Suprapubic skin (tissue), 4 donors: ENCODE measurements at regions not wholly inside any gene's neighbourhood (a gene's known extent, or its start where the extent isn't known, plus 50 kb on each side); places are given as distances from the start of the nearest gene placed in this dataset.
A peak's percentile ranks its signal among the peaks of the same experiment; 100 is the strongest.

ENCODE experiments used
- DNase-seq, 2 donors: peaks; one replicate each; pipeline ENCODE4 v3.0.0-alpha.2; 2019; ENCODE audit warnings: low spot score in 2 of 2
- H3K27ac ChIP-seq: fragments of 200-600 bp; sonication (generic); one replicate; pipeline ENCODE4 v1.5.1; 2019
- H3K27me3 ChIP-seq: fragments of 200-600 bp; sonication (generic); one replicate; pipeline ENCODE4 v1.5.1; 2019
- H3K36me3 ChIP-seq: fragments of 200-600 bp; sonication (generic); one replicate; pipeline ENCODE4 v1.5.1; 2019
- H3K4me1 ChIP-seq: fragments of 200-600 bp; sonication (generic); one replicate; pipeline ENCODE4 v1.5.1; 2019
- H3K4me3 ChIP-seq: fragments of 200-600 bp; sonication (generic); one replicate; pipeline ENCODE4 v1.5.1; 2019; ENCODE audit warnings: mild to moderate bottlenecking
- H3K9me3 ChIP-seq: fragments of 200-600 bp; sonication (generic); one replicate; pipeline ENCODE4 v1.5.1; 2019
- EP300 ChIP-seq: sonication (generic); formaldehyde crosslinking; IDR thresholded peaks from one replicate; pipeline ENCODE4 v1.6.1; 2017; ENCODE audit warnings: antibody characterized with exemption
- POLR2A ChIP-seq, 2 donors: fragments of 450-650 bp; IDR thresholded peaks; one replicate each; pipeline ENCODE4 v1.6.1; 2017; ENCODE audit warnings: antibody characterized with exemption in 2 of 2, mild to moderate bottlenecking in 2 of 2, moderate library complexity in 2 of 2
- POLR2AphosphoS5 ChIP-seq, 3 donors: sonication (generic); formaldehyde crosslinking; IDR thresholded peaks; one replicate each; pipeline ENCODE4 v1.6.1; 2017; ENCODE audit warnings: antibody characterized with exemption in 3 of 3
- WGBS: methylation state at CpG from one replicate; pipeline ENCODE4 v1.1.5; 2018; 5-methylcytosine and 5-hydroxymethylcytosine counted together
- TF ChIP-seq, protein P1 (sequence below), 2 donors: fragments of 200-600 bp in 1 of 2; fragments of 450-650 bp in 1 of 2; sonication (generic) in 1 of 2; IDR thresholded peaks; one replicate each; pipeline ENCODE4 v1.5.1; 2016 to 2019; ENCODE audit warnings: antibody characterized with exemption in 2 of 2, mild to moderate bottlenecking in 1 of 2, moderate library complexity in 1 of 2

DNA sequence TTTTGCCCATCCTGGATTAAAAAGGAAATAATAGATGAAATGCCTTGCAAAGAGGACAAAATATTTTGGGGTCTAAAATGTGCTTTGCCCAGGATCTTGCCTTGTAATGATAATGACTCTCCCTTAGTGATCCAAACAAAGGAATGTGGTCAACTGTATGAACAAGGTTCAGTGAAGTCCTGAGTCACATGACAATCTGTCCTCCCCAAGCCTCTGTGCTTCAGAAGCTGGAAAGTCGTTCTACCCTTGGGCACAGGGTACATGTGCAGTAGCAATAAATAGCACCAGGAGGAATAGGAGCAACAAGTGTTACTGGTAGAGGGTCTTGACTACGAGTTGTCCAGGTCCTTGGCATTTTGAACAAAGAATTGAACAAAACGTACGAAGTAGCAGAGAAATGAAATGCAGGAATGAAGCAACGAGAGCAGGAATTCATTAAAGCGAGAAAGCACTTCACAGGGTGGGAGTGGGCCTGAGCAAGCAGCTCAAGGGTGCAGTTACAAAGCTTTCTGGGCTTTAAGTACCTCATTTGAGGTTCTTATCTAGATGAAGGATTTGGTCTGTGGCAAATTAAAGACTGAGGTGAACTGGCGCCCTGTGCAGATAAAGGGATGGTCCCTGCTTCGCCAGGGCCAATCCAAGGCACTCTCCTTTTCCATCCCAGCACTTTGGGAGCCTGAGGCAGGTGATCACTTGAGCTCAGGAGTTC, 65.8 kb downstream of the RESF1 start:
- H3K4me3 ChIP-seq, result no peak overlapping the region
- no peaks in the 10 kb centered on the region for H3K9me3 ChIP-seq
- H3K27me3 ChIP-seq, result no peaks in the 10 kb centered on the region
- peak in 1 of 2 donors; percentile 15 for DNase-seq
- H3K4me1 ChIP-seq, result no peaks in the 10 kb centered on the region
- TF ChIP-seq, protein P1, sequence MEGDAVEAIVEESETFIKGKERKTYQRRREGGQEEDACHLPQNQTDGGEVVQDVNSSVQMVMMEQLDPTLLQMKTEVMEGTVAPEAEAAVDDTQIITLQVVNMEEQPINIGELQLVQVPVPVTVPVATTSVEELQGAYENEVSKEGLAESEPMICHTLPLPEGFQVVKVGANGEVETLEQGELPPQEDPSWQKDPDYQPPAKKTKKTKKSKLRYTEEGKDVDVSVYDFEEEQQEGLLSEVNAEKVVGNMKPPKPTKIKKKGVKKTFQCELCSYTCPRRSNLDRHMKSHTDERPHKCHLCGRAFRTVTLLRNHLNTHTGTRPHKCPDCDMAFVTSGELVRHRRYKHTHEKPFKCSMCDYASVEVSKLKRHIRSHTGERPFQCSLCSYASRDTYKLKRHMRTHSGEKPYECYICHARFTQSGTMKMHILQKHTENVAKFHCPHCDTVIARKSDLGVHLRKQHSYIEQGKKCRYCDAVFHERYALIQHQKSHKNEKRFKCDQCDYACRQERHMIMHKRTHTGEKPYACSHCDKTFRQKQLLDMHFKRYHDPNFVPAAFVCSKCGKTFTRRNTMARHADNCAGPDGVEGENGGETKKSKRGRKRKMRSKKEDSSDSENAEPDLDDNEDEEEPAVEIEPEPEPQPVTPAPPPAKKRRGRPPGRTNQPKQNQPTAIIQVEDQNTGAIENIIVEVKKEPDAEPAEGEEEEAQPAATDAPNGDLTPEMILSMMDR (IDR thresholded peaks at IDR 0.05), result no peak
- TF ChIP-seq EP300 (no peak), POLR2AphosphoS5 (IDR thresholded peaks at IDR 0.05) (no peak)
- 55% methylated on average over 8 of the region's 8 CpGs for WGBS
- H3K27ac ChIP-seq, result no peak overlapping the region
- H3K36me3 ChIP-seq, result no peaks in the 10 kb centered on the region

GRCh38 chr12:32025906-32026305, 66.7 kb downstream of the RESF1 start:
- no peak for TF ChIP-seq POLR2AphosphoS5 (IDR thresholded peaks at IDR 0.05)
- TF ChIP-seq POLR2A (IDR thresholded peaks at IDR 0.05), result no peak
- no peak for TF ChIP-seq EP300
- H3K36me3 ChIP-seq, result no peaks in the 10 kb centered on the region
- 81% methylated on average over 8 of the region's 8 CpGs for WGBS
- H3K4me1 ChIP-seq, result no peaks in the 10 kb centered on the region
- no peaks in the 10 kb centered on the region for H3K27me3 ChIP-seq
- no peaks in the 10 kb centered on the region for H3K9me3 ChIP-seq
- H3K4me3 ChIP-seq, result no peak overlapping the region
- peak in 1 of 2 donors; percentile 38 for DNase-seq
- H3K27ac ChIP-seq, result no peak overlapping the region

- no peak for TF ChIP-seq POLR2AphosphoS5 (IDR thresholded peaks at IDR 0.05)
- TF ChIP-seq, protein P1 (IDR thresholded peaks at IDR 0.05), result no peak
- no peak for TF ChIP-seq POLR2A (IDR thresholded peaks at IDR 0.05)
- no peak for TF ChIP-seq EP300
- 77% methylated on average over 6 of the region's 6 CpGs for WGBS
These were observed 68.6 kb downstream of the RESF1 start for GRCh38 chr12:32027684-32028365.

DNA sequence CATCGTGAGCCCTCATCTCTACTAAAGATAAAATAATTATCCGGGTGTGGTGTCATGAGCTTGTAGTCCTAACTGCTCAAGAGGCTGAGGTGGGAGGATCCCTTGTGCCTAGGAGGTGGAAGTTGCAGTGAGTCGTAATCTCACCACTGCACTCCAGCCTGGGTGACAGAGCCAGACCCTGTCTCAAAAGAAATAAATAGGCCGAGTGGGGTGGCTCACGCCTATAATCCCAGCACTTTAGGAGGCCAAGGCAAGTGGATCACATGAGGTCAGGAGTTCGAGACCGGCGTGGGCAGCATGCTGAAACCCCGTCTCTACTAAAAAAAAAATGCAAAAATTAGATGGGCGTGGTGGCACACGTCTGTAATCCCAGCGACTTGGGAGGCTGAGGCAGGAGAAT, 70.9 kb downstream of the RESF1 start:
- Histone ChIP-seq H3K4me1 (no peaks in the 10 kb centered on the region), H3K27ac (no peak overlapping the region), H3K9me3 (no peaks in the 10 kb centered on the region), H3K36me3 (no peaks in the 10 kb centered on the region), H3K4me3 (no peak overlapping the region), H3K27me3 (no peaks in the 10 kb centered on the region)
- TF ChIP-seq, protein P1 (IDR thresholded peaks at IDR 0.05), result no peak
- TF ChIP-seq POLR2A (IDR thresholded peaks at IDR 0.05) (no peak), POLR2AphosphoS5 (IDR thresholded peaks at IDR 0.05) (no peak), EP300 (no peak)
- WGBS, result 89% methylated on average over 12 of the region's 12 CpGs
- peak in 1 of 2 donors; percentile 15 for DNase-seq

More at GRCh38 chr12:32027684-32028365, 68.6 kb downstream of the RESF1 start:
- Histone ChIP-seq H3K4me1 (no peaks in the 10 kb centered on the region), H3K9me3 (no peaks in the 10 kb centered on the region), H3K27ac (no peak overlapping the region), H3K27me3 (no peaks in the 10 kb centered on the region), H3K4me3 (no peak overlapping the region), H3K36me3 (no peaks in the 10 kb centered on the region)
- DNase-seq, result peak in 1 of 2 donors; percentile 60

GRCh38 chr12:32030676-32031075, 71.5 kb downstream of the RESF1 start:
- TF ChIP-seq, protein P1 (IDR thresholded peaks at IDR 0.05), result no peak
- TF ChIP-seq POLR2AphosphoS5 (IDR thresholded peaks at IDR 0.05) (no peak), EP300 (no peak), POLR2A (IDR thresholded peaks at IDR 0.05) (no peak)

More at GRCh38 chr12:32030676-32031075, 71.5 kb downstream of the RESF1 start:
- H3K27me3 ChIP-seq, result no peaks in the 10 kb centered on the region
- no peaks in the 10 kb centered on the region for H3K9me3 ChIP-seq
- DNase-seq, result no peak
- H3K4me3 ChIP-seq, result no peak overlapping the region
- H3K4me1 ChIP-seq, result no peaks in the 10 kb centered on the region
- H3K27ac ChIP-seq, result no peak overlapping the region
- 90% methylated on average over 2 of the region's 2 CpGs for WGBS
- H3K36me3 ChIP-seq, result no peaks in the 10 kb centered on the region
